ENCODE measurements at regions not wholly inside any gene's neighbourhood (a gene's known extent, or its start where the extent isn't known, plus 50 kb on each side); places are given as distances from the start of the nearest gene placed in this dataset.

- H3K4me3 Mint-ChIP-seq, result no peak overlapping the region
- intact Hi-C loops (cut with micrococcal nuclease), result no loop called here
- H3K4me1 Mint-ChIP-seq (ENCODE audit: low read depth), result peaks cover 2% of the 10 kb centered on the region
- POLR2A ChIA-PET, result no interaction called here
- H3K9me3 Mint-ChIP-seq, result no peaks in the 10 kb centered on the region
- no peak for TF ChIP-seq CTCF (IDR thresholded peaks at IDR 0.05)
- H3K36me3 Mint-ChIP-seq (ENCODE audit: low read depth), result no peaks in the 10 kb centered on the region
- ATAC-seq (no peak), DNase-seq (no peak)
- CTCF ChIA-PET, result no interaction called here
- no peak overlapping the region for H3K27ac Mint-ChIP-seq
- peaks cover 22% of the 10 kb centered on the region for H3K27me3 Mint-ChIP-seq
Measured at GRCh38 chr9:95373069-95373681, 55.7 kb upstream of the FANCC start.

GRCh38 chr9:95370064-95370463 is 52.6 kb upstream of the FANCC start:
- CTCF ChIA-PET, result no interaction called here

GRCh38 chr9:95368377-95369160 is 51.1 kb upstream of the FANCC start:
- no peak for DNase-seq
- CTCF ChIA-PET, result no interaction called here
- TF ChIP-seq CTCF (IDR thresholded peaks at IDR 0.05), result no peak
- no peak overlapping the region for H3K27ac Mint-ChIP-seq
- no peaks in the 10 kb centered on the region for H3K36me3 Mint-ChIP-seq (ENCODE audit: low read depth)
- no peak for ATAC-seq
- no peak overlapping the region for H3K4me3 Mint-ChIP-seq
- POLR2A ChIA-PET, result no interaction called here
- no peaks in the 10 kb centered on the region for H3K4me1 Mint-ChIP-seq (ENCODE audit: low read depth)
- intact Hi-C loops (cut with micrococcal nuclease), result no loop called here
- H3K27me3 Mint-ChIP-seq, result peaks cover 23% of the 10 kb centered on the region
- H3K9me3 Mint-ChIP-seq, result no peaks in the 10 kb centered on the region

More at GRCh38 chr9:95370064-95370463, 52.6 kb upstream of the FANCC start:
- H3K4me3 Mint-ChIP-seq, result no peak overlapping the region
- no peaks in the 10 kb centered on the region for H3K9me3 Mint-ChIP-seq
- POLR2A ChIA-PET, result no interaction called here
- H3K27ac Mint-ChIP-seq, result no peak overlapping the region
- intact Hi-C loops (cut with micrococcal nuclease), result no loop called here
- no peaks in the 10 kb centered on the region for H3K36me3 Mint-ChIP-seq (ENCODE audit: low read depth)
- ATAC-seq (no peak), DNase-seq (no peak)
- no peak for TF ChIP-seq CTCF (IDR thresholded peaks at IDR 0.05)
- no peaks in the 10 kb centered on the region for H3K4me1 Mint-ChIP-seq (ENCODE audit: low read depth)
- peaks cover 20% of the 10 kb centered on the region for H3K27me3 Mint-ChIP-seq
